GM18907 (cell line): ENCODE measurements at regions not wholly inside any gene's neighbourhood (a gene's known extent, or its start where the extent isn't known, plus 50 kb on each side); places are given as distances from the start of the nearest gene placed in this dataset.

ENCODE experiments used
- ATAC-seq: cut with Tn5 transposase; IDR thresholded peaks from one replicate; pipeline ENCODE4 v1.9.1; 2021; ENCODE audit warnings: mild to moderate bottlenecking, moderate library complexity; ENCODE audit not compliant: unreplicated experiment

GRCh38 chr4:71269233-71269632 is 69.6 kb upstream of the SLC4A4 start:
- no peak for ATAC-seq

- ATAC-seq: peak; percentile 66
Measured at GRCh38 chr4:71270901-71271300, 67.9 kb upstream of the SLC4A4 start.

- ATAC-seq: no peak
Measured at GRCh38 chr4:71272976-71273375, 65.8 kb upstream of the SLC4A4 start.

GRCh38 chr4:71275004-71275403 is 63.8 kb upstream of the SLC4A4 start:
- ATAC-seq: no peak

GRCh38 chr4:71275570-71275969 is 63.2 kb upstream of the SLC4A4 start:
- ATAC-seq: peak; percentile 69

GRCh38 chr4:71277353-71277752 is 61.5 kb upstream of the SLC4A4 start:
- ATAC-seq: no peak

- ATAC-seq: no peak
Measured at GRCh38 chr4:71283642-71284257, 55.1 kb upstream of the SLC4A4 start.

- ATAC-seq: no peak
Measured at GRCh38 chr4:71287305-71287704, 51.5 kb upstream of the SLC4A4 start.

GRCh38 chr4:71288875-71289274 is 49.9 kb upstream of the SLC4A4 start:
- ATAC-seq: no peak
